Esophagus squamous epithelium (tissue), 4 donors: ENCODE measurements at regions not wholly inside any gene's neighbourhood (a gene's known extent, or its start where the extent isn't known, plus 50 kb on each side); places are given as distances from the start of the nearest gene placed in this dataset.

Experiments
- CTCF ChIP-seq, 6 experiments: fragments of 450-650 bp in 4 of 6; fragments of 200-600 bp in 2 of 6; sonication (generic) in 2 of 6; IDR thresholded peaks; one replicate each; pipeline ENCODE4 v1.5.1; 2016 to 2019; ENCODE audit warnings: antibody characterized with exemption in 6 of 6, mild to moderate bottlenecking in 4 of 6, moderate library complexity in 4 of 6
- POLR2A ChIP-seq, 4 donors: fragments of 450-650 bp; IDR thresholded peaks; one replicate each; pipeline ENCODE4 v1.6.1; 2017; ENCODE audit warnings: antibody characterized with exemption in 4 of 4, mild to moderate bottlenecking in 4 of 4, moderate library complexity in 3 of 4

GRCh38 chr13:86914757-86915156, 756.4 kb upstream of the SLITRK5 start:
- TF ChIP-seq CTCF (IDR thresholded peaks at IDR 0.05) (no peak), POLR2A (IDR thresholded peaks at IDR 0.05) (no peak)
